ENCODE measurements at regions not wholly inside any gene's neighbourhood (a gene's known extent, or its start where the extent isn't known, plus 50 kb on each side); places are given as distances from the start of the nearest gene placed in this dataset.

DNA sequence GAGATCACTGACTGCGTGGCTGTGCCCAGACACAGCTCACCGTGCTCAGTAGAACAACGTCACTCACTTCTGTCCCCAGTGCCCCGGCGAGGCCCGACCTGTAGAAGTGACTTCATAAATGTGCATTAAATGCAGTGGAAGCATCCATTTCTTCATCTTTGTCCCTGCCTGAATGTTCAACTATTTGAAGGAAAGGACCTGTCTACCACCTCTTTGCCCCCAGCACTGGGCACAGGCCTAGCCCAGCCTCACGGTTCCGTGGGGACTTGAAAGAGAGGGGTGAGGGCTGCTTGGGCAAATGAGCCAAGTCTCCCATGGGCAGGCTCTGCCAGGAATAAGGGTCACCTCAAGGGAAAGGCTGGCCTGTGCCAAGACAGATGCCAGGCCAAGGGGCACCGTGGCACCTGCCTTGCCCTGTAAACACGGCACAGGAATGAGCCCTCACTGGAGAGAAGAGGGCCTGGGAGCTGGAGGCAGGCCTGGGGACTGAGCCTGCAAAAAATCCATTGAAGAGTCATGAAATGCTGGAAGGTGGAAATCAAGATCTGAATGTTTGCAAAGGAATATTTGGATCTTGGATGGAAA is 845.3 kb downstream of the BRD1 start:
- no peaks in the 10 kb centered on the region for H3K27me3 ChIP-seq (ENCODE audit: control insufficient read depth, insufficient read depth, low read length)
- H3K79me1 ChIP-seq (ENCODE audit: low read depth in 1 of 2, low read length in 2 of 2) = no peaks in the 10 kb centered on the region
- WGBS, 2 experiments (ENCODE audit: extremely low coverage in 2 of 2, insufficient read length in 1 of 2) = 22% methylated on average over 4 of the region's 10 CpGs; no CpG with 5 or more reads in 1 of the 2 experiments
- H3K23ac ChIP-seq (ENCODE audit: low read depth, low read length) = no peak overlapping the region
- H3K9me3 ChIP-seq (ENCODE audit: control insufficient read depth, insufficient read depth, low read length) = peaks cover 40% of the 10 kb centered on the region
- H2BK15ac ChIP-seq (ENCODE audit: low read depth, low read length) = no peak overlapping the region
- BruUV-seq (replicated peaks) = no TSS peak
- no peak for DNase-seq
- H3K4me1 ChIP-seq (ENCODE audit: control insufficient read depth, insufficient read depth, low read length) = no peaks in the 10 kb centered on the region
- POLR2A ChIA-PET (ENCODE audit: unreplicated experiment) = no interaction called here
- H3K14ac ChIP-seq (replicated peaks; ENCODE audit: low read depth, low read length) = no peak overlapping the region
- no peak overlapping the region for H3K4me3 ChIP-seq (ENCODE audit: insufficient read depth, low read depth, low read length)
- no peak overlapping the region for H3K4me2 ChIP-seq (ENCODE audit: low read depth, low read length)
- CTCF ChIA-PET = no interaction called here
- in situ Hi-C loops (cut with MboI; ENCODE audit: low sequenced_read_pairs) (no loop called here), intact Hi-C loops (cut with micrococcal nuclease) (no loop called here), dilution Hi-C loops (cut with HindIII; ENCODE audit: low sequenced_read_pairs, unreplicated experiment) (no loop called here)
- H2BK5ac ChIP-seq (ENCODE audit: low read depth, low read length, poor library complexity, severe bottlenecking) = no peak overlapping the region
- no peak overlapping the region for H3K27ac ChIP-seq (ENCODE audit: insufficient read depth, low read length)
- H3K18ac ChIP-seq (ENCODE audit: low read depth, low read length) = no peak overlapping the region
- no peak overlapping the region for H4K5ac ChIP-seq (ENCODE audit: low read depth, low read length)
- TF ChIP-seq, protein P1, sequence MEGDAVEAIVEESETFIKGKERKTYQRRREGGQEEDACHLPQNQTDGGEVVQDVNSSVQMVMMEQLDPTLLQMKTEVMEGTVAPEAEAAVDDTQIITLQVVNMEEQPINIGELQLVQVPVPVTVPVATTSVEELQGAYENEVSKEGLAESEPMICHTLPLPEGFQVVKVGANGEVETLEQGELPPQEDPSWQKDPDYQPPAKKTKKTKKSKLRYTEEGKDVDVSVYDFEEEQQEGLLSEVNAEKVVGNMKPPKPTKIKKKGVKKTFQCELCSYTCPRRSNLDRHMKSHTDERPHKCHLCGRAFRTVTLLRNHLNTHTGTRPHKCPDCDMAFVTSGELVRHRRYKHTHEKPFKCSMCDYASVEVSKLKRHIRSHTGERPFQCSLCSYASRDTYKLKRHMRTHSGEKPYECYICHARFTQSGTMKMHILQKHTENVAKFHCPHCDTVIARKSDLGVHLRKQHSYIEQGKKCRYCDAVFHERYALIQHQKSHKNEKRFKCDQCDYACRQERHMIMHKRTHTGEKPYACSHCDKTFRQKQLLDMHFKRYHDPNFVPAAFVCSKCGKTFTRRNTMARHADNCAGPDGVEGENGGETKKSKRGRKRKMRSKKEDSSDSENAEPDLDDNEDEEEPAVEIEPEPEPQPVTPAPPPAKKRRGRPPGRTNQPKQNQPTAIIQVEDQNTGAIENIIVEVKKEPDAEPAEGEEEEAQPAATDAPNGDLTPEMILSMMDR (conservative IDR thresholded peaks at IDR 0.05; ENCODE audit: low read depth, low read length) = no peak
- TF ChIP-seq, protein P2, sequence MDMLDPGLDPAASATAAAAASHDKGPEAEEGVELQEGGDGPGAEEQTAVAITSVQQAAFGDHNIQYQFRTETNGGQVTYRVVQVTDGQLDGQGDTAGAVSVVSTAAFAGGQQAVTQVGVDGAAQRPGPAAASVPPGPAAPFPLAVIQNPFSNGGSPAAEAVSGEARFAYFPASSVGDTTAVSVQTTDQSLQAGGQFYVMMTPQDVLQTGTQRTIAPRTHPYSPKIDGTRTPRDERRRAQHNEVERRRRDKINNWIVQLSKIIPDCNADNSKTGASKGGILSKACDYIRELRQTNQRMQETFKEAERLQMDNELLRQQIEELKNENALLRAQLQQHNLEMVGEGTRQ (IDR thresholded peaks at IDR 0.05; ENCODE audit: low read depth, low read length) = no peak
- TF ChIP-seq NFE2L2 (IDR thresholded peaks at IDR 0.05; ENCODE audit: low read depth, low read length) (no peak), MAFK (IDR thresholded peaks at IDR 0.05; ENCODE audit: low read depth, low read length) (no peak), MAZ (IDR thresholded peaks at IDR 0.05; ENCODE audit: borderline replicate concordance, low read depth, low read length) (no peak), FOS (IDR thresholded peaks at IDR 0.05; ENCODE audit: low read depth, low read length) (no peak), CHD1 (IDR thresholded peaks at IDR 0.05; ENCODE audit: low read depth, low read length) (no peak)
- H3K36me3 ChIP-seq (ENCODE audit: control insufficient read depth, insufficient read depth, low read length) = no peaks in the 10 kb centered on the region
- H3K9ac ChIP-seq (ENCODE audit: low read depth, low read length) = no peak overlapping the region
- H3K4ac ChIP-seq (ENCODE audit: low read depth, low read length) = no peak overlapping the region
- H2AK5ac ChIP-seq (ENCODE audit: low read depth, low read length) = no peak overlapping the region
- H2BK120ac ChIP-seq (ENCODE audit: low read depth, low read length) = no peak overlapping the region
- ATAC-seq (ENCODE audit: low read depth) = no peak
- no peak overlapping the region for H2AK9ac ChIP-seq (replicated peaks; ENCODE audit: low read depth, low read length, poor library complexity)
- no peak overlapping the region for H2AFZ ChIP-seq (replicated peaks; ENCODE audit: low read length, poor library complexity)
- no peak overlapping the region for H2BK20ac ChIP-seq (ENCODE audit: low read depth, low read length)
- H4K20me1 ChIP-seq (ENCODE audit: insufficient read depth, low read length) = no peaks in the 10 kb centered on the region
- no peak overlapping the region for H3K56ac ChIP-seq (ENCODE audit: extremely low read depth, insufficient read depth, low read length)
- no peak overlapping the region for H4K8ac ChIP-seq (ENCODE audit: low read depth in 2 of 2, low read length in 2 of 2)
- no peak overlapping the region for H4K91ac ChIP-seq (ENCODE audit: insufficient read depth, low read depth, low read length)
- no peaks in the 10 kb centered on the region for H3K9me1 ChIP-seq (ENCODE audit: insufficient read depth, low read length)

All from IMR-90 (cell line).